MM.1S (cell line): ENCODE measurements at regions not wholly inside any gene's neighbourhood (a gene's known extent, or its start where the extent isn't known, plus 50 kb on each side); places are given as distances from the start of the nearest gene placed in this dataset.

Experiments
- DNase-seq: peaks from one replicate; pipeline ENCODE4 v3.0.0-alpha.2; 2015
- H2AFZ ChIP-seq: fragments of 300-600 bp; sonication (generic); 2 replicates; pipeline ENCODE4 v1.6.0; 2016; ENCODE audit warnings: antibody characterized with exemption, low read length
- H3F3A ChIP-seq: fragments of 300-600 bp; sonication (generic); 2 replicates; pipeline ENCODE4 v1.6.1; 2016; ENCODE audit warnings: mild to moderate bottlenecking, antibody characterized with exemption, low read length, moderate library complexity, mixed read lengths; ENCODE audit not compliant: insufficient read depth
- H3K27ac ChIP-seq: fragments of 300-600 bp; sonication (generic); 2 replicates; pipeline ENCODE4 v1.5.1; 2016; ENCODE audit warnings: mild to moderate bottlenecking, low read length
- H3K27me3 ChIP-seq: fragments of 300-600 bp; sonication (generic); replicated peaks from 2 replicates; pipeline ENCODE4 v1.6.0; 2016; ENCODE audit warnings: low read length; ENCODE audit not compliant: insufficient read depth
- H3K36me3 ChIP-seq: fragments of 300-600 bp; sonication (generic); replicated peaks from 2 replicates; pipeline ENCODE4 v1.6.1; 2016; ENCODE audit warnings: mild to moderate bottlenecking, low read length, mixed read lengths; ENCODE audit not compliant: insufficient read depth
- H3K4me1 ChIP-seq: fragments of 300-600 bp; sonication (generic); 2 replicates; pipeline ENCODE4 v1.6.1; 2016; ENCODE audit warnings: low read length, mixed read lengths
- H3K4me2 ChIP-seq: fragments of 300-600 bp; sonication (generic); 2 replicates; pipeline ENCODE4 v1.6.0; 2016; ENCODE audit warnings: low read depth, low read length
- H3K4me3 ChIP-seq: fragments of 300-600 bp; sonication (generic); 2 replicates; pipeline ENCODE4 v1.5.1; 2016; ENCODE audit warnings: low read length, mixed read lengths
- H3K79me2 ChIP-seq: fragments of 300-600 bp; sonication (generic); 2 replicates; pipeline ENCODE4 v1.6.1; 2016; ENCODE audit warnings: mixed run types, low read length, mixed read lengths
- H3K9ac ChIP-seq: fragments of 300-600 bp; sonication (generic); 2 replicates; pipeline ENCODE4 v1.6.1; 2016; ENCODE audit warnings: low read length, mixed read lengths
- H3K9me2 ChIP-seq: fragments of 300-600 bp; sonication (generic); replicated peaks from 2 replicates; pipeline ENCODE4 v1.6.1; 2016; ENCODE audit warnings: mild to moderate bottlenecking, low read length, mixed read lengths; ENCODE audit not compliant: insufficient read depth
- H3K9me3 ChIP-seq: fragments of 300-600 bp; sonication (generic); replicated peaks from 2 replicates; pipeline ENCODE4 v1.6.1; 2016; ENCODE audit warnings: mild to moderate bottlenecking, low read length, mixed read lengths; ENCODE audit not compliant: insufficient read depth
- H4K20me1 ChIP-seq: fragments of 300-600 bp; sonication (generic); 2 replicates; pipeline ENCODE4 v1.6.1; 2016; ENCODE audit warnings: mild to moderate bottlenecking, low read length, moderate library complexity, mixed read lengths; ENCODE audit not compliant: insufficient read depth
- CTCF ChIP-seq: fragments of 300-600 bp; sonication (generic); IDR thresholded peaks from 2 replicates; pipeline ENCODE4 v1.5.1; 2016; ENCODE audit warnings: antibody characterized with exemption, low read length, mixed read lengths
- EZH2 ChIP-seq: fragments of 300-600 bp; sonication (generic); optimal IDR thresholded peaks from 2 replicates; pipeline ENCODE3; 2017; ENCODE audit warnings: low read depth, mild to moderate bottlenecking, antibody characterized with exemption, low read length, mixed read lengths
- EZH2phosphoT487 ChIP-seq: fragments of 300-600 bp; sonication (generic); IDR thresholded peaks from 2 replicates; pipeline ENCODE4 v1.6.1; 2018; ENCODE audit warnings: antibody characterized with exemption, low read length

GRCh38 chr6:21511891-21512550, 81.5 kb upstream of the SOX4 start:
- H3K4me3 ChIP-seq = no peak overlapping the region
- no peaks in the 10 kb centered on the region for H3K9me3 ChIP-seq
- H3K27me3 ChIP-seq = no peaks in the 10 kb centered on the region
- no peaks in the 10 kb centered on the region for H3K9me2 ChIP-seq
- no peak for TF ChIP-seq EZH2
- no peak for TF ChIP-seq EZH2phosphoT487
- no peak for TF ChIP-seq CTCF
- no peak overlapping the region for H2AFZ ChIP-seq
- H3K9ac ChIP-seq = no peak overlapping the region
- no peak overlapping the region for H3K27ac ChIP-seq
- no peaks in the 10 kb centered on the region for H3F3A ChIP-seq
- H3K4me1 ChIP-seq = no peaks in the 10 kb centered on the region
- H3K79me2 ChIP-seq = no peaks in the 10 kb centered on the region
- no peaks in the 10 kb centered on the region for H4K20me1 ChIP-seq
- H3K36me3 ChIP-seq = no peaks in the 10 kb centered on the region
- no peak for DNase-seq
- no peak overlapping the region for H3K4me2 ChIP-seq

- no peak for TF ChIP-seq CTCF
- H4K20me1 ChIP-seq = no peaks in the 10 kb centered on the region
- no peaks in the 10 kb centered on the region for H3F3A ChIP-seq
- DNase-seq = no peak
- H2AFZ ChIP-seq = no peak overlapping the region
- H3K9me3 ChIP-seq = no peaks in the 10 kb centered on the region
- H3K9me2 ChIP-seq = no peaks in the 10 kb centered on the region
- no peaks in the 10 kb centered on the region; the same call in 1 of the 2 replicates for H3K36me3 ChIP-seq
- H3K4me1 ChIP-seq = no peaks in the 10 kb centered on the region
- no peaks in the 10 kb centered on the region for H3K27me3 ChIP-seq
- H3K9ac ChIP-seq = no peak overlapping the region
- H3K4me2 ChIP-seq = no peak overlapping the region
- H3K79me2 ChIP-seq = no peaks in the 10 kb centered on the region
- H3K27ac ChIP-seq = no peak overlapping the region
- H3K4me3 ChIP-seq = no peak overlapping the region
These were observed 79.3 kb upstream of the SOX4 start for GRCh38 chr6:21514288-21514687.

- Histone ChIP-seq H3K27me3 (no peaks in the 10 kb centered on the region), H4K20me1 (no peaks in the 10 kb centered on the region), H3K9me2 (no peaks in the 10 kb centered on the region), H3K9me3 (no peaks in the 10 kb centered on the region), H2AFZ (no peak overlapping the region), H3K4me1 (no peaks in the 10 kb centered on the region), H3K4me2 (no peak overlapping the region), H3K4me3 (no peak overlapping the region), H3K27ac (no peak overlapping the region), H3K9ac (no peak overlapping the region), H3F3A (no peaks in the 10 kb centered on the region), H3K36me3 (no peaks in the 10 kb centered on the region; the same call in 1 of the 2 replicates), H3K79me2 (no peaks in the 10 kb centered on the region)
- TF ChIP-seq EZH2 (no peak), EZH2phosphoT487 (no peak), CTCF (no peak)
- no peak for DNase-seq
These were observed 75.2 kb upstream of the SOX4 start for GRCh38 chr6:21518317-21518716.
